Mesendoderm (in vitro differentiated cells): ENCODE measurements at regions not wholly inside any gene's neighbourhood (a gene's known extent, or its start where the extent isn't known, plus 50 kb on each side); places are given as distances from the start of the nearest gene placed in this dataset.

Experiments
- DNase-seq: peaks from one replicate; pipeline ENCODE4 v3.0.0; 2013
- H2AK5ac ChIP-seq: 2 replicates; pipeline ENCODE4 v1.6.1; 2013; ENCODE audit warnings: low read length, inconsistent platforms
- H2BK120ac ChIP-seq: 2 replicates; pipeline ENCODE4 v1.6.1; 2013; ENCODE audit warnings: low read depth, mild to moderate bottlenecking, low read length, moderate library complexity, mixed read lengths
- H2BK15ac ChIP-seq: replicated peaks from 2 replicates; pipeline ENCODE4 v1.6.1; 2013; ENCODE audit warnings: low read depth, mild to moderate bottlenecking, moderate library complexity
- H2BK5ac ChIP-seq: 2 replicates; pipeline ENCODE4 v1.6.1; 2013; ENCODE audit warnings: low read length, inconsistent platforms
- H3K18ac ChIP-seq: 2 replicates; pipeline ENCODE4 v1.6.1; 2013; ENCODE audit warnings: mild to moderate bottlenecking, low read length, mixed read lengths
- H3K23ac ChIP-seq: one replicate; pipeline ENCODE4 v1.6.1; 2013; ENCODE audit warnings: low read length
- H3K27ac ChIP-seq: 2 replicates; pipeline ENCODE4 v1.5.1; 2013; ENCODE audit warnings: low read depth, mild to moderate bottlenecking, inconsistent platforms, low read length, moderate library complexity
- H3K27me3 ChIP-seq: 2 replicates; pipeline ENCODE4 v1.6.1; 2013; ENCODE audit warnings: low read length, control low read depth, mild to moderate bottlenecking, inconsistent platforms; ENCODE audit not compliant: insufficient read depth, poor library complexity
- H3K36me3 ChIP-seq: 2 replicates; pipeline ENCODE4 v1.6.1; 2013; ENCODE audit warnings: low read length, inconsistent platforms; ENCODE audit not compliant: control insufficient read depth, insufficient read depth
- H3K4ac ChIP-seq: one replicate; pipeline ENCODE4 v1.6.1; 2013; ENCODE audit warnings: low read depth, mild to moderate bottlenecking, low read length, moderate library complexity
- H3K4me1 ChIP-seq: 2 replicates; pipeline ENCODE4 v1.6.1; 2013; ENCODE audit warnings: low read depth, low read length, inconsistent platforms; ENCODE audit not compliant: control insufficient read depth
- H3K4me2 ChIP-seq: 2 replicates; pipeline ENCODE4 v1.6.1; 2013; ENCODE audit warnings: low read length
- H3K4me3 ChIP-seq: 2 replicates; pipeline ENCODE4 v1.5.1; 2013; ENCODE audit warnings: mild to moderate bottlenecking, low read length
- H3K56ac ChIP-seq: one replicate; pipeline ENCODE4 v1.6.1; 2013; ENCODE audit warnings: low read length
- H3K79me1 ChIP-seq: 2 replicates; pipeline ENCODE4 v1.6.1; 2013; ENCODE audit warnings: low read length, inconsistent platforms
- H3K79me2 ChIP-seq: 2 replicates; pipeline ENCODE4 v1.6.1; 2013; ENCODE audit warnings: mild to moderate bottlenecking, low read length; ENCODE audit not compliant: control insufficient read depth, insufficient read depth
- H3K9ac ChIP-seq: 2 replicates; pipeline ENCODE4 v1.6.1; 2013; ENCODE audit warnings: low read length, inconsistent platforms
- H4K5ac ChIP-seq: one replicate; pipeline ENCODE4 v1.6.1; 2013; ENCODE audit warnings: low read length
- H4K8ac ChIP-seq: one replicate; pipeline ENCODE4 v1.6.1; 2013; ENCODE audit warnings: low read depth, mild to moderate bottlenecking, control low read depth, low read length, moderate library complexity
- WGBS: extraction: QIAGEN DNeasy Blood & Tissue Kit; methylation state at CpG from one replicate; pipeline ENCODE4 v1.1.7; 2013; ENCODE audit warnings: low lambda C conversion rate, missing lambda C conversion rate; ENCODE audit not compliant: insufficient coverage; ENCODE audit errors: extremely low coverage; 5-methylcytosine and 5-hydroxymethylcytosine counted together

DNA sequence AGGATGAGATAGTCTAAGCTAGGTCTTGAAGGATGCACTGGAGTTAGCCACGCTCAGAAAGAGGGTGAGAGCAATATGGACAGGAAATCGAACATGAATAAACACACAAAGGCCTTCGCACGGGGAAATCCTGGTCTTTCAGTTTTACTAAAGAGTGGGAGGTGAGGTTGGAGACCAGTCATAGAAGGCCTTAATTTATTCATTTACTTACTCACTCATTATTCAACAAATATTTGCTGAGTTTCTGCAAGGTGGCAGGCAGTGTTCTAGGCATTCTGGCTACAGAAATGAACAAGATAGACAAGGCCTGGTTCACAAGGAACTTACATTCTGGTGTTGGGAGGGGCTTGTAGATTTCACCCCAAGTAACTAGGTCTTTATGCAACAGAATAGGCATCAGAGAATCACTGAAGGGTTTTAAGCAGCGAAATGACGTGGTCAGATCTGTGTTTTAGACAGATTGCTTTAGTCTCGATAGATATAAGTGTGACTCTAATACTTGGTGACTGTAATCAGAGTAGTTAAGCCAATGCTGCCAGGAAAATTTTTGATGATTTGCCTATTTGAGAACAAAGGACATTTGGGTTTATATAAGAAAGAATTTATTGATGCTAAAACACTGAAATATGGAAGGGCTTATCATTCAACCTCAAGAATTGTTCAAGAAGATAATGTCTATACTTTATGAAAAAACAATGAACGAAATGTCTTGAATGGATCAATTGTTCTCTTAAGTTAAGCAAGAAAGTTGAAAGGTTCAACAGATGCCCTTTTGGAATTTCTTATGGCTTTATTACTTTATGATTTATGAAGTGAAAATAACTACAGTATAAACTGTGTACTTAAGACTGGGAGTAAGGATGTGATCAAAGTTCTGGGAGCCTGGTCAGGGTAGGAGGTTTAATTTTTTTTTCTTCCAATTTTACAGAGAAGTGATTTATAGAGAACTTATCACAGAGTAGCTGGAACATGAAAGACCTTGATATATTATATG is 184.4 kb upstream of the CASK start:
- no peak overlapping the region for H3K56ac ChIP-seq

GRCh38 chrX:42106556-42106955 is 183.2 kb upstream of the CASK start:
- no peak overlapping the region for H3K56ac ChIP-seq
- no peak overlapping the region for H3K4me2 ChIP-seq
- no peak for DNase-seq
- H2BK5ac ChIP-seq: no peak overlapping the region
- H2AK5ac ChIP-seq: no peak overlapping the region
- H3K9ac ChIP-seq: no peak overlapping the region
- no peaks in the 10 kb centered on the region for H3K36me3 ChIP-seq
- H3K4me3 ChIP-seq: no peak overlapping the region
- H3K4ac ChIP-seq: no peak overlapping the region
- no peak overlapping the region for H3K18ac ChIP-seq
- H3K79me1 ChIP-seq: no peaks in the 10 kb centered on the region
- H4K5ac ChIP-seq: no peak overlapping the region
- no peak overlapping the region for H2BK120ac ChIP-seq
- no peak overlapping the region for H4K8ac ChIP-seq
- no peaks in the 10 kb centered on the region for H3K79me2 ChIP-seq
- WGBS: no CpG with 5 or more reads among the region's 2 CpGs
- H3K23ac ChIP-seq: no peak overlapping the region
- no peaks in the 10 kb centered on the region for H3K4me1 ChIP-seq
- no peaks in the 10 kb centered on the region for H3K27me3 ChIP-seq
- H3K27ac ChIP-seq: no peak overlapping the region
- no peak overlapping the region for H2BK15ac ChIP-seq

More for the DNA sequence above, 184.4 kb upstream of the CASK start:
- H3K4me3 ChIP-seq: no peak overlapping the region
- no peak overlapping the region for H2AK5ac ChIP-seq
- no peak overlapping the region for H3K23ac ChIP-seq
- no peak overlapping the region for H2BK5ac ChIP-seq
- H3K79me2 ChIP-seq: no peaks in the 10 kb centered on the region
- H3K18ac ChIP-seq: no peak overlapping the region
- no peaks in the 10 kb centered on the region for H3K27me3 ChIP-seq
- no peak overlapping the region for H3K9ac ChIP-seq
- H3K36me3 ChIP-seq: no peaks in the 10 kb centered on the region
- H3K79me1 ChIP-seq: no peaks in the 10 kb centered on the region
- H3K4me2 ChIP-seq: no peak overlapping the region
- H3K27ac ChIP-seq: no peak overlapping the region
- DNase-seq: no peak
- H4K5ac ChIP-seq: no peak overlapping the region
- no peak overlapping the region for H2BK15ac ChIP-seq
- no CpG with 5 or more reads among the region's 8 CpGs for WGBS
- H2BK120ac ChIP-seq: no peak overlapping the region
- no peak overlapping the region for H3K4ac ChIP-seq
- no peak overlapping the region for H4K8ac ChIP-seq
- no peaks in the 10 kb centered on the region for H3K4me1 ChIP-seq

DNA sequence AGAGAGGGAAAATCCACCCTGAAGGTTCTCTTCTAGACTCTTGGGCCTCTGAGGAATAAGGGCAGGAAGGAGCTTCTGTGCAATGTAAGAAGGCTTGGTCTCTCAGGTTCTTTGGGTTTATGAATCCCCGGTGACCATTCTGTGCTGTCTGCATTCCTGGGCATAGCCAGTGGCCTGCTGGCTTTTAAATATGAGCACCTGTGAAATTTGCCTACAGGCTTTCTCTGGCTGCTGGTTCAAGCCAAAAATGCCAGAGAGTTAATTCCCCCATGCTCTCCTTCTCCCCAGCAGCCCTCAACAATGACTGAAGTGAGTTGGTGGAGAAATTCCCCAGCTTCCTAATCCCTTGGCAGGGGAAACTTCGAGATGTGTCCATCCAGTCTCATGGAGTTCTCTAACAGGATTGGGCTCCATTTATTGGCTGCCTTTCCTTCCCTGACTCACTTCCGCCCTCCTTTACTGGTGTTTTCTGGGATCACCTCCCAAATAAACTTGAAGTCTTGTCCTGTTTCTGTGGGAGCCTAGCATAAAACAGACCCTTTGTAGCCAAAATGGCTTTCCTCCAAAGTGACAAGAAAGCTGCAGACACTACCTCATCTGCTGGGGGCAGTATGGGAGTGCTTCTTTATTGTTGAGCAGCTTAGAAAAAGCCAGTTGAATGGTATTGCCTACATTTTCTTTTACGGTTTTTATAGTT is 179.4 kb upstream of the CASK start:
- H4K5ac ChIP-seq: no peak overlapping the region
- no peak overlapping the region for H3K56ac ChIP-seq
- no peak overlapping the region for H3K4me3 ChIP-seq
- H2BK15ac ChIP-seq: no peak overlapping the region
- no peak overlapping the region for H3K9ac ChIP-seq
- no peak overlapping the region for H3K23ac ChIP-seq
- no peaks in the 10 kb centered on the region for H3K79me2 ChIP-seq
- H3K27ac ChIP-seq: no peak overlapping the region
- H2BK5ac ChIP-seq: no peak overlapping the region
- no peaks in the 10 kb centered on the region for H3K79me1 ChIP-seq
- no peak overlapping the region for H2AK5ac ChIP-seq
- H3K4ac ChIP-seq: no peak overlapping the region
- no CpG with 5 or more reads among the region's 4 CpGs for WGBS
- H3K18ac ChIP-seq: no peak overlapping the region
- H3K4me2 ChIP-seq: no peak overlapping the region
- no peak overlapping the region for H4K8ac ChIP-seq
- H3K4me1 ChIP-seq: no peaks in the 10 kb centered on the region
- H3K36me3 ChIP-seq: no peaks in the 10 kb centered on the region
- H2BK120ac ChIP-seq: no peak overlapping the region
- no peaks in the 10 kb centered on the region for H3K27me3 ChIP-seq
- DNase-seq: no peak

- H2AK5ac ChIP-seq: no peak overlapping the region
- H3K4me1 ChIP-seq: no peaks in the 10 kb centered on the region
- no peak overlapping the region for H4K5ac ChIP-seq
- H2BK15ac ChIP-seq: no peak overlapping the region
- H4K8ac ChIP-seq: no peak overlapping the region
- no peak for DNase-seq
- no peaks in the 10 kb centered on the region for H3K79me2 ChIP-seq
- no peak overlapping the region for H3K23ac ChIP-seq
- no peak overlapping the region for H3K18ac ChIP-seq
- no peak overlapping the region for H3K4ac ChIP-seq
- no peak overlapping the region for H3K56ac ChIP-seq
- no peaks in the 10 kb centered on the region for H3K79me1 ChIP-seq
- H2BK5ac ChIP-seq: no peak overlapping the region
- WGBS: no CpG with 5 or more reads among the region's 11 CpGs
- no peaks in the 10 kb centered on the region for H3K36me3 ChIP-seq
- H3K27me3 ChIP-seq: no peaks in the 10 kb centered on the region
- H3K4me3 ChIP-seq: no peak overlapping the region
- no peak overlapping the region for H2BK120ac ChIP-seq
- no peak overlapping the region for H3K9ac ChIP-seq
- no peak overlapping the region for H3K4me2 ChIP-seq
- H3K27ac ChIP-seq: no peak overlapping the region
Observed at GRCh38 chrX:42098900-42099299, 175.5 kb upstream of the CASK start.

DNA sequence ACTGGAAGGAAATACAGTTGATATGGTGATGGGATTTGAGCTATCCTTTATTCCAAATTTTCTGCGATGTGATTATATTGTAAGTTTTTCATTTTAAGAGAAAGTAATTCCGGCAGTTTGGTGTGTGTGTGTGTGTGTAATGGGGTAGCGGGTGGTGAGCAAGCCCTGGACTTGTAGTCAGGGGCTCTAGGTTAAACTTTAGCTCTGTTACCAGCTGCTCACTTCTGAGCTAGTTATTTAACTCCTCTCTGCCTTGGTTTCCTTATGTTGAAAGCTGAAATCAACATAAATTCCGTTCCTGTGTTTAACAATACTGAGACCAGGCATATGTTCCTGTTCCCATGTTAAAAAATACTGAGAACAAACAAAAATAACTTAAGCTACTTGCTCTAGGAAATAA is 174.1 kb upstream of the CASK start:
- no peak overlapping the region for H3K4me2 ChIP-seq
- H3K56ac ChIP-seq: no peak overlapping the region
- H3K79me2 ChIP-seq: no peaks in the 10 kb centered on the region
- no peaks in the 10 kb centered on the region for H3K36me3 ChIP-seq
- no peak overlapping the region for H3K18ac ChIP-seq
- no peak overlapping the region for H2BK15ac ChIP-seq
- no peak overlapping the region for H3K4me3 ChIP-seq
- no peaks in the 10 kb centered on the region for H3K4me1 ChIP-seq
- WGBS: no CpG with 5 or more reads among the region's 4 CpGs
- no peaks in the 10 kb centered on the region for H3K79me1 ChIP-seq
- no peak for DNase-seq
- no peak overlapping the region for H2BK120ac ChIP-seq
- H3K23ac ChIP-seq: no peak overlapping the region
- no peak overlapping the region for H2AK5ac ChIP-seq
- H3K9ac ChIP-seq: no peak overlapping the region
- H4K8ac ChIP-seq: no peak overlapping the region
- H4K5ac ChIP-seq: no peak overlapping the region
- no peak overlapping the region for H2BK5ac ChIP-seq
- H3K4ac ChIP-seq: no peak overlapping the region
- no peaks in the 10 kb centered on the region for H3K27me3 ChIP-seq
- H3K27ac ChIP-seq: no peak overlapping the region
